ENCODE measurements at regions not wholly inside any gene's neighbourhood (a gene's known extent, or its start where the extent isn't known, plus 50 kb on each side); places are given as distances from the start of the nearest gene placed in this dataset.

DNA sequence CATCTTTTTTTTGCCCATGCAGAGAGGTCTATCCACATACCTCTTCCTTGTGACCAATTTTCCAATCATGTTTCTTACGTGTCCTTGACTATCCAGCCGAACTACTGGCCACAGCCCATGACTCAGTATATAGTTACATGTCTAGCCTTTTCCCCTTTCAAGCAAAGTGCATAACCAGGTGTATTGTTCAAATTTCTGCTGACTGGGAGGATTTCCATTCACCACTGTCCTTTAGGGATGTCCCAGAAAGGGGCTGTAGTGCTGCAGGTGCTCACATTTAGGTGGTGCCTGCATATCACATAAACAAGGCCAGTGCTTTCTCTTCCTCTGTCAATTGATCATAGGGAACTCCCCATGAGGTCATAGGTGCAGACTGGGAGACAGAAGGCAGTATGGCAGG, 69.4 kb upstream of the ALDH1A3 start:
- DNase-seq (ENCODE audit: low read depth in 2 of 3, low spot score in 2 of 3) = no peak

DNA sequence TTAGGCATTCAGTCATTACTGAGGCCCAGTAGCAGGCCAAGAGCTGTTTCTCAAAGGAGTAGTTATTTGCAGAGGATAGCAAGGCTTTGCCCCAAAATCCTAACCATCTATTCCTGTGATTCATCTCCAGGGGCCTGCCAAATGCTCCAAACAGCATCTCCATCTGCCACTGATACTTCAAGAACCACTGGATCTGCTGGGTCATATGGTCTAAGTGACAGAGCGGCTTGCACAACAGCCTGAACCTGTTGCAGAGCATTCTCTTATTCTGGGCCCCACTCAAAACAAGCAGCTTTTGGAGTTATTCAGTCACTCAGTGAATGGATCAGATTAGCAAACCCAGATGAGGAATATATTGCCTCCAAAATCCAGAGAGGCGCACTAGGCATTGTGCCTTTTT, 68.8 kb upstream of the ALDH1A3 start:
- DNase-seq (ENCODE audit: low read depth in 2 of 3, low spot score in 2 of 3) = no peak

GRCh38 chr15:100812802-100813201, 66.8 kb upstream of the ALDH1A3 start:
- DNase-seq (ENCODE audit: low read depth in 2 of 3, low spot score in 2 of 3) = no peak

GRCh38 chr15:100818927-100819326, 60.7 kb upstream of the ALDH1A3 start:
- no peak for DNase-seq (ENCODE audit: low read depth in 2 of 3, low spot score in 2 of 3)

DNA sequence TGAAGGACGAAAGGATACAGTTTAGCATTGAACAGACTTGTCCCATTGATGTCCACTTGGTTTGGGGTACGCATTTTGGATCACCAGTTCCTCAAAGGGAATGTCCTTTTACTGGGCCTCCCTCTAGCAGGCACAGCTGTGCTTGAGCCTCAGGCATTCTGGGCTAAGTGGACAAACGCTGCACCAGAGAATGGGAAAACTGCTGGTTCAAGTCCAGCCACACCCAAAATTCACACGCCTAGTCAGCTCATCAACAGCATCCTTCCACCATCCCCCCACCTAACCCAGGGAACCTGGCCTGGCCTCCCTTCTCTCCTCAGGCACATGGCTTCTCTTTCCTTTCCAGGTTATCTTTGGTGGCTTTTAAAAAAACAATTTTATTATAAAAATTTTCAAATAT, 59.1 kb upstream of the ALDH1A3 start:
- DNase-seq (ENCODE audit: low read depth in 2 of 3, low spot score in 2 of 3) = no peak

DNA sequence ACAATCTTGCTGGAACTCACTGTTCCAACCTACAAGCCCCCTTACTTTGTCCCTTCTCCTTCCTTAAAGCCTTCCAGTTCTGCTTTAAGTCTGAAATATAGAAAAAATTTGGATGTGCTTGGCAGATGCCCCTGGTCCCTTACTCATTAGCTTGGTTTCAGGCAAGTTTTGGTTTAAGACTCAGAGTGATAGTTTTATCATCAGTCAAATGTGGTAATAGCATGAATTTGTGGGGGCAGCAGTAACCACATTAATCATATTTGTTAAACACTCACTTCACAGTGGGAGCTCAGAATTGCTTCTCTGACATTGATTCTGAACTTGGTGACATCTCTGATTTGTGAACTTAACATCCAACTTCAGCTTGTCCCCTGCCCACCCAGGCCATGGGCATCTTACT, 58.3 kb upstream of the ALDH1A3 start:
- no peak for DNase-seq (ENCODE audit: low read depth in 2 of 3, low spot score in 2 of 3)

DNA sequence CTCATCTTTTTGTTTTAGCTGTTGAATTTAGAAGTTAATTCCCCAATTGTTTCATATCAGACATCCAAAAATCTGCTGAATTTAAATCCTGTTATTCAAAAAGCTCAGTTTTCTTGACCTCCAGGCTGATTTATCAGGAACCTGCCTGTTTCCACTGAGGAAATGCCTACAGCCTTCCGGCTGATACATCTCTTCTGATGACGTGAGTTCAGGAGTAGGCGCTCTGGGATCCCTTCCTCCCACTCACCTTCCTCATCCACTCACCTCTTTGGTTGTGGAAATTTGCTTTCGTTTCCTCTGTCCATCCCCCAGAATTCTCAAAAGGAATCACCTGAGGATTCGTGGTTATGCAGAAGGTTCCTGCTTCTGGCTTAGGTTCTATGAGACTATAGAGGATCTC, 55.4 kb upstream of the ALDH1A3 start:
- no peak for DNase-seq (ENCODE audit: low read depth in 2 of 3, low spot score in 2 of 3)

DNA sequence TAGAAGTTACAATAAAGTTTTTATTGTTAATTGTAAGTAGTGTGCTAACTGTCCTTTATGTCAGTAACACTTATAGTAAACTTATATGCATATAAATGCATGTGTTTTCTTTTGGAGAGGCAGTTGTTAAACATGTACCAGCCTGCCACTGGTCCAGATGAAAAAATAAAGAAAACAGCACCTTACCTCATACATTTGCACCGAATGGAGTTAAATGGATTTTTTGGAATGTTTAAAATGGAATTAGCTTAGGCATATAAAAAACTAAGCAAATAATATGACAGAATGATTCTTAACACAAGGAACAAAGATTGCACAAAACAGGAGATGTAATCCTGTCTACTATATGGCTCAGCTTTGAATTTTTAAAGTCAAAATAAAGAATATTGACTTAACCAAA, 50.2 kb upstream of the ALDH1A3 start:
- DNase-seq (ENCODE audit: low read depth in 2 of 3, low spot score in 2 of 3) = no peak
